IMR-90 (cell line): ENCODE measurements at regions not wholly inside any gene's neighbourhood (a gene's known extent, or its start where the extent isn't known, plus 50 kb on each side); places are given as distances from the start of the nearest gene placed in this dataset.

Experiments
- ATAC-seq: fragments of 200-7000 bp; cut with Tn5 transposase; 2 replicates; pipeline ENCODE4 v1.9.1; 2020; ENCODE audit warnings: low read depth, mild to moderate bottlenecking, moderate library complexity
- BruUV-seq: library from RNA; stranded (reverse); fragments of 400-500 nt; replicated peaks from 2 replicates; lab custom pipeline; 2021; lab: Mats Ljungman, UMichigan
- CTCF ChIA-PET: fragments of 300-600 bp; formaldehyde crosslinking; extraction: SDS; loops from one replicate; lab custom pipeline; 2021; ENCODE audit warnings: antibody characterized with exemption; lab: Yijun Ruan, JAX
- POLR2A ChIA-PET: fragments of 300-600 bp; sonication (Branson Sonifier 250); formaldehyde crosslinking; loops from one replicate; lab custom pipeline; 2022; ENCODE audit warnings: antibody characterized with exemption; ENCODE audit not compliant: unreplicated experiment; lab: Charles Lee
- DNase-seq: peaks from one replicate; pipeline ENCODE4 v3.0.0; 2013
- H2AFZ ChIP-seq: replicated peaks from 2 replicates; pipeline ENCODE3; 2013; ENCODE audit warnings: low read length, mild to moderate bottlenecking; ENCODE audit not compliant: poor library complexity
- H2AK5ac ChIP-seq: 2 replicates; pipeline ENCODE4 v1.6.1; 2013; ENCODE audit warnings: low read depth, low read length, inconsistent platforms
- H2AK9ac ChIP-seq: replicated peaks from 2 replicates; pipeline ENCODE3; 2013; ENCODE audit warnings: mild to moderate bottlenecking, low read depth, low read length, moderate library complexity; ENCODE audit not compliant: poor library complexity
- H2BK120ac ChIP-seq: 2 replicates; pipeline ENCODE4 v1.6.1; 2013; ENCODE audit warnings: low read depth, low read length, inconsistent platforms
- H2BK15ac ChIP-seq: 3 replicates; pipeline ENCODE4 v1.6.1; 2013; ENCODE audit warnings: low read depth, low read length, inconsistent platforms
- H2BK20ac ChIP-seq: 2 replicates; pipeline ENCODE4 v1.6.1; 2013; ENCODE audit warnings: low read depth, mild to moderate bottlenecking, inconsistent platforms, low read length, moderate library complexity
- H2BK5ac ChIP-seq: 2 replicates; pipeline ENCODE4 v1.6.1; 2013; ENCODE audit warnings: mild to moderate bottlenecking, low read depth, low read length, inconsistent platforms; ENCODE audit not compliant: poor library complexity, severe bottlenecking
- H3K14ac ChIP-seq: replicated peaks from 2 replicates; pipeline ENCODE4 v1.6.1; 2013; ENCODE audit warnings: low read depth, low read length, inconsistent platforms
- H3K18ac ChIP-seq: 2 replicates; pipeline ENCODE4 v1.6.1; 2013; ENCODE audit warnings: low read depth, low read length, control low read depth
- H3K23ac ChIP-seq: 2 replicates; pipeline ENCODE4 v1.6.1; 2013; ENCODE audit warnings: low read depth, low read length, inconsistent platforms
- H3K27ac ChIP-seq: 2 replicates; pipeline ENCODE4 v1.5.1; 2013; ENCODE audit warnings: mild to moderate bottlenecking, control low read depth, low read length; ENCODE audit not compliant: insufficient read depth
- H3K27me3 ChIP-seq: 2 replicates; pipeline ENCODE4 v1.6.1; 2013; ENCODE audit warnings: low read length; ENCODE audit not compliant: control insufficient read depth, insufficient read depth
- H3K36me3 ChIP-seq: 2 replicates; pipeline ENCODE4 v1.6.1; 2013; ENCODE audit warnings: low read length, mixed read lengths; ENCODE audit not compliant: control insufficient read depth, insufficient read depth
- H3K4ac ChIP-seq: 2 replicates; pipeline ENCODE4 v1.6.1; 2013; ENCODE audit warnings: low read depth, low read length, inconsistent platforms
- H3K4me1 ChIP-seq: 2 replicates; pipeline ENCODE4 v1.6.1; 2013; ENCODE audit warnings: low read length, mixed read lengths; ENCODE audit not compliant: control insufficient read depth, insufficient read depth
- H3K4me2 ChIP-seq: 2 replicates; pipeline ENCODE4 v1.6.1; 2013; ENCODE audit warnings: low read depth, mild to moderate bottlenecking, control low read depth, low read length, moderate library complexity
- H3K4me3 ChIP-seq: 2 replicates; pipeline ENCODE4 v1.5.1; 2013; ENCODE audit warnings: low read depth, mild to moderate bottlenecking, control low read depth, low read length, moderate library complexity; ENCODE audit not compliant: insufficient read depth
- H3K56ac ChIP-seq: 2 replicates; pipeline ENCODE4 v1.6.1; 2013; ENCODE audit warnings: low read length, inconsistent platforms; ENCODE audit not compliant: insufficient read depth; ENCODE audit errors: extremely low read depth
- H3K79me1 ChIP-seq, 2 experiments: 2 replicates each; pipeline ENCODE4 v1.6.1; 2013; ENCODE audit warnings: low read length in 2 of 2, inconsistent platforms in 1 of 2, low read depth in 1 of 2
- H3K9ac ChIP-seq: 2 replicates; pipeline ENCODE4 v1.6.1; 2013; ENCODE audit warnings: low read depth, low read length, control low read depth
- H3K9me1 ChIP-seq: 2 replicates; pipeline ENCODE4 v1.6.1; 2013; ENCODE audit warnings: low read length, inconsistent platforms; ENCODE audit not compliant: insufficient read depth
- H3K9me3 ChIP-seq: 2 replicates; pipeline ENCODE4 v1.6.1; 2013; ENCODE audit warnings: low read length; ENCODE audit not compliant: control insufficient read depth, insufficient read depth
- H4K20me1 ChIP-seq: 2 replicates; pipeline ENCODE4 v1.6.1; 2013; ENCODE audit warnings: low read length, inconsistent platforms; ENCODE audit not compliant: insufficient read depth
- H4K5ac ChIP-seq: 2 replicates; pipeline ENCODE4 v1.6.1; 2013; ENCODE audit warnings: mild to moderate bottlenecking, low read depth, low read length, control low read depth
- H4K8ac ChIP-seq, 2 experiments: 2 replicates each; pipeline ENCODE4 v1.6.1; 2013; ENCODE audit warnings: low read depth in 2 of 2, low read length in 2 of 2, control low read depth in 1 of 2, inconsistent platforms in 1 of 2
- H4K91ac ChIP-seq: 2 replicates; pipeline ENCODE4 v1.6.1; 2013; ENCODE audit warnings: low read depth, low read length, inconsistent platforms; ENCODE audit not compliant: insufficient read depth
- BHLHE40 ChIP-seq: fragments of 150-350 bp; IDR thresholded peaks from 2 replicates; pipeline ENCODE4 v1.6.1; 2016; ENCODE audit warnings: mild to moderate bottlenecking, low read depth, low read length
- CEBPB ChIP-seq: IDR thresholded peaks from 2 replicates; pipeline ENCODE4 v1.6.1; 2012; ENCODE audit warnings: low read depth, low read length, improper control_type of control experiment
- CHD1 ChIP-seq: IDR thresholded peaks from 2 replicates; pipeline ENCODE4 v1.6.1; 2012; ENCODE audit warnings: low read depth, low read length, improper control_type of control experiment
- CTCF ChIP-seq: conservative IDR thresholded peaks from 2 replicates; pipeline ENCODE4 v1.5.1; 2012; ENCODE audit warnings: mild to moderate bottlenecking, low read depth, low read length, improper control_type of control experiment
- FOS ChIP-seq: fragments of 150-350 bp; IDR thresholded peaks from 2 replicates; pipeline ENCODE4 v1.6.1; 2016; ENCODE audit warnings: low read depth, low read length
- MAFK ChIP-seq: IDR thresholded peaks from 2 replicates; pipeline ENCODE4 v1.6.1; 2012; ENCODE audit warnings: low read depth, low read length, improper control_type of control experiment
- MAZ ChIP-seq: IDR thresholded peaks from 2 replicates; pipeline ENCODE4 v1.6.1; 2012; ENCODE audit warnings: low read depth, mild to moderate bottlenecking, low read length, improper control_type of control experiment, moderate library complexity, borderline replicate concordance
- MXI1 ChIP-seq: IDR thresholded peaks from 2 replicates; pipeline ENCODE4 v1.6.1; 2012; ENCODE audit warnings: low read depth, mild to moderate bottlenecking, low read length, moderate library complexity, borderline replicate concordance
- NFE2L2 ChIP-seq: fragments of 150-350 bp; IDR thresholded peaks from 2 replicates; pipeline ENCODE4 v1.6.1; 2016; ENCODE audit warnings: low read depth, mild to moderate bottlenecking, low read length
- POLR2A ChIP-seq: IDR thresholded peaks from 2 replicates; pipeline ENCODE4 v1.6.1; 2012; ENCODE audit warnings: mild to moderate bottlenecking, low read depth, low read length
- RAD21 ChIP-seq: IDR thresholded peaks from 2 replicates; pipeline ENCODE4 v1.6.1; 2012; ENCODE audit warnings: low read length, improper control_type of control experiment
- RCOR1 ChIP-seq: IDR thresholded peaks from 2 replicates; pipeline ENCODE4 v1.6.1; 2012; ENCODE audit warnings: mild to moderate bottlenecking, low read length, improper control_type of control experiment; ENCODE audit not compliant: insufficient replicate concordance
- RFX5 ChIP-seq: IDR thresholded peaks from 2 replicates; pipeline ENCODE4 v1.8.0; 2012; ENCODE audit warnings: low read depth, mild to moderate bottlenecking, low read length, moderate library complexity
- SMC3 ChIP-seq: fragments of 150-350 bp; IDR thresholded peaks from 2 replicates; pipeline ENCODE4 v1.6.1; 2016; ENCODE audit warnings: low read depth, mild to moderate bottlenecking, antibody characterized with exemption, low read length, moderate library complexity
- USF2 ChIP-seq: fragments of 150-350 bp; IDR thresholded peaks from 2 replicates; pipeline ENCODE4 v1.6.1; 2017; ENCODE audit warnings: mild to moderate bottlenecking, antibody characterized with exemption, low read length, low read depth
- WGBS, 2 experiments: methylation state at CpG; one replicate each; pipeline versions ENCODE4 v1.1.5 to v1.1.7; 2013; ENCODE audit warnings: missing lambda C conversion rate in 2 of 2; ENCODE audit not compliant: insufficient read length in 1 of 2; ENCODE audit errors: extremely low coverage in 2 of 2; 5-methylcytosine and 5-hydroxymethylcytosine counted together
- dilution Hi-C: fragments of 300-500 bp; cut with HindIII; formaldehyde crosslinking; loops from one replicate; pipeline ENCODE4 v1.14.3; 2018; ENCODE audit warnings: low sequenced_read_pairs; ENCODE audit not compliant: unreplicated experiment
- in situ Hi-C: fragments of 300-500 bp; cut with MboI; formaldehyde crosslinking; loops from 3 replicates; pipeline ENCODE4 v1.14.3; 2019; ENCODE audit warnings: low sequenced_read_pairs, inconsistent platforms, mixed read lengths
- intact Hi-C: fragments of 100-400 bp; cut with micrococcal nuclease; formaldehyde crosslinking; loops from 2 replicates; pipeline ENCODE4 v1.10.0; 2022
- TF ChIP-seq, protein P1 (sequence below): fragments of 150-350 bp; IDR thresholded peaks from 2 replicates; pipeline ENCODE4 v1.6.1; 2016; ENCODE audit warnings: low read depth, mild to moderate bottlenecking, low read length, moderate library complexity, borderline replicate concordance

GRCh38 chr2:76008001-76008702 lies 297.4 kb upstream of the GCFC2 start:
- TF ChIP-seq MAFK: no peak
- TF ChIP-seq RFX5: no peak
- no peak for TF ChIP-seq NFE2L2
- no peak for TF ChIP-seq POLR2A
- TF ChIP-seq, protein P1, sequence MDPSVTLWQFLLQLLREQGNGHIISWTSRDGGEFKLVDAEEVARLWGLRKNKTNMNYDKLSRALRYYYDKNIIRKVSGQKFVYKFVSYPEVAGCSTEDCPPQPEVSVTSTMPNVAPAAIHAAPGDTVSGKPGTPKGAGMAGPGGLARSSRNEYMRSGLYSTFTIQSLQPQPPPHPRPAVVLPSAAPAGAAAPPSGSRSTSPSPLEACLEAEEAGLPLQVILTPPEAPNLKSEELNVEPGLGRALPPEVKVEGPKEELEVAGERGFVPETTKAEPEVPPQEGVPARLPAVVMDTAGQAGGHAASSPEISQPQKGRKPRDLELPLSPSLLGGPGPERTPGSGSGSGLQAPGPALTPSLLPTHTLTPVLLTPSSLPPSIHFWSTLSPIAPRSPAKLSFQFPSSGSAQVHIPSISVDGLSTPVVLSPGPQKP: no peak
- TF ChIP-seq RAD21: no peak
- TF ChIP-seq CTCF: no peak
- no peak for TF ChIP-seq MXI1
- TF ChIP-seq CEBPB: no peak
- TF ChIP-seq SMC3: no peak
- TF ChIP-seq RCOR1: no peak
- no peak for TF ChIP-seq FOS
- TF ChIP-seq MAZ: no peak
- TF ChIP-seq CHD1: no peak
- no peak for TF ChIP-seq USF2
- no peak for TF ChIP-seq BHLHE40
- Histone ChIP-seq H2BK20ac (no peak overlapping the region), H3K56ac (no peak overlapping the region), H4K91ac (no peak overlapping the region), H3K79me1 (no peaks in the 10 kb centered on the region), H4K5ac (no peak overlapping the region), H2BK5ac (no peak overlapping the region), H3K27me3 (no peaks in the 10 kb centered on the region), H2BK15ac (no peak overlapping the region), H4K20me1 (no peaks in the 10 kb centered on the region), H3K18ac (no peak overlapping the region), H2AK5ac (no peak overlapping the region), H2AFZ (no peak overlapping the region), H3K4me2 (no peak overlapping the region), H3K9ac (no peak overlapping the region), H3K4me3 (no peak overlapping the region), H3K9me3 (no peaks in the 10 kb centered on the region), H2BK120ac (no peak overlapping the region), H3K23ac (no peak overlapping the region), H3K14ac (no peak overlapping the region), H3K4me1 (no peaks in the 10 kb centered on the region), H3K4ac (no peak overlapping the region), H3K9me1 (no peaks in the 10 kb centered on the region), H3K36me3 (no peaks in the 10 kb centered on the region), H4K8ac (no peak overlapping the region), H3K27ac (no peak overlapping the region), H2AK9ac (no peak overlapping the region)
- WGBS, 2 experiments: no CpG with 5 or more reads among the region's 7 CpGs
- no peak for DNase-seq
- intact Hi-C loops: no loop called here
- dilution Hi-C loops: no loop called here
- ChIA-PET CTCF (no interaction called here), POLR2A (no interaction called here)
- in situ Hi-C loops: no loop called here
- no peak for ATAC-seq
- no TSS peak for BruUV-seq
